Glomerular visceral epithelial cell (primary cell): ENCODE measurements at regions not wholly inside any gene's neighbourhood (a gene's known extent, or its start where the extent isn't known, plus 50 kb on each side); places are given as distances from the start of the nearest gene placed in this dataset.
"Not testable (repeated sequence)": the region's sequence is repeated elsewhere in the genome, so short reads cannot be mapped to it uniquely, and the experiment has no call there.

Experiments
- DNase-seq: peaks from one replicate; pipeline ENCODE4 v3.0.0-alpha.2; 2016; ENCODE audit errors: extremely low spot score

DNA sequence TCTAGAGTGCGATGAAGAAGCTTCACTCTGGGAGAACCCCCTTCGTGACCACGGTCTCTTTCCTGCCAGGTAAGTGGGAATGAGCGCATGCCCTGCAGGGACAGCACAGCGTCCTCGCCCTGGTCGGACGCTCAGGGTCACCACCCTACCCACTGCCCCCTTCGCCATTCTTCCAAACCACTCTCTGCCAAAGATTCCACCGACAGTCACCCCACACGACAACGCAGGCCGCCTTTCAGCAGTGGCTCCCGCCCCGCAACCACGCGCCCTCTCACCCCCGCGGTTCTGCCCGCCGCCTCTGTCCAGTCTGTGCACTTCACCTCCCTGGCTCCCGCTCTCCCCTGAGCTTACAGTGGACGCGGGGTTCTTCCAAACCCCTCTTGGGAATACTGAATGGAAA, 82.3 kb upstream of the FCGR1A start:
- DNase-seq: not testable (repeated sequence)

DNA sequence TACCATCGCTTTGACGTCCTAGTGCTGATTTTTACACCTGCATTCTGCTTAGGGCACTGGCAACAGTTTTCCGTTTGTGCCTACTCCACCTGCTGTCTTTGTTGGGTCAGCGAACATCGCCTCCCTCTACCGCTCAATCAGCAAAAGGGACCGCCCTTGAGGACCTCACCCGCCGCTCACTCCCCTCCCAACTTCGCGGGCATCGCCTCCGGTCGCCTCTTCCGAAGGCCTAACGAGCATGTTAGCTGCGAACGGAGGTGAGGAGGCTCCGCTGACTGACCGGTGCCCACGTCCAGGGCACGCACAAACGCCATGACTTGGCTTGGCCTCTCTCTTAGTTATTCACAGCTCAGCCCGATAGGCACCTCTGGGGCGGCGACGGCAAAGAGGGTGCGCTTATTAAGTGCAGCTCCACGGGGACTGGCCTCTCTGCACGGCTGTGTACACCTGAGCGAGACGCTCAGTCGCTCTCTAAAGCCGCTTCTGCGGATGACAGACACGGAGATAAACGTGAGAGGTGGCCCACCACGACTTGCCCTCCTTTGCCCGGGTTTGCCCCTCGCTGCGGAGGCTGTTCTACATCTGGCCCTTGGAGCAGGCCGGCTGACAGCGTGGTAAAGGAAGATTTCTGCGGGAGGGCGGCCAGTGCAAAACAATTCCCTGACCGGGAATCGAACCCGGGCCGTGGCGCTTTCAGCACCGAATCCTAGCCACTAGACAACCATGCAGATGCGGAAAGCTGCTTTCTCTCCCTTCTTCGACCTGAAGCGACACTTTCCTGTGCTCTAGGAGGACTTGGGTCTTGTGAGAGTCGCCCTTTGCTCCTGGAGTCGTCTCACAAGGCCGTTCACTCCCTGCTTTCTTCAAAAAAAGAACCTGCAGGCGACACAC, 81.6 kb upstream of the FCGR1A start:
- not testable (repeated sequence) for DNase-seq

DNA sequence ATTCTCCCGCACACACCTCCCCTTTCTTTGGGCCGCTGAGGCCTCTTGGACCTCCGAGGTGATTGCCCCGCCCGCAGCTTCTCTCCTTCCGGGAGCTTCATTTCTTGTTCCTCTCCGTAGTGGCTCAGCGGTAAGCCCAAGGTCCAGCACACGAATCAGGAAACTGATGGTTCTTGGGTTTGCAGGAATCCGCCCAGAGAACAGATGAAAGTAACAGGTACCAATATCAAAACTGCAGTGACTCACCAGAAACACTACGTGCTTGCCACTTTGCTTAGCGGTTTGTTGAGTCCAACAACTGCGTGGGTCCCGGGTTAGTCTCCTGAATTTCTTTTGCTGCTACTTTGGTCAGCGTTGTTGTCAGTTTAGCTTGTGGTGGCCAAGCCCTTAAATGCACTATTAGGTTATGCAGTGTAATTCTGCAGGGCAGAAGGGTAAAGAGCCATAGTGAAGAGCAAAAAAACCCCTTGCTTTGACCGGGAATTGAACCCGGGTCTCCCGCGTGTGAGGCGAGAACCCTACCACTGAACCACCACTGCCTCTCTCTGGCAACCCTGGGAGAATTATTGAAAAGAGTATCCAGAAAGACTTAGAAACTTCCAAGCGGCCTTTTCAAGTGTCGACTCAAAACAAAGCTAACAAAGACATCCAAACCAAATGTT, 74.2 kb upstream of the FCGR1A start:
- DNase-seq: peak; percentile 40

DNA sequence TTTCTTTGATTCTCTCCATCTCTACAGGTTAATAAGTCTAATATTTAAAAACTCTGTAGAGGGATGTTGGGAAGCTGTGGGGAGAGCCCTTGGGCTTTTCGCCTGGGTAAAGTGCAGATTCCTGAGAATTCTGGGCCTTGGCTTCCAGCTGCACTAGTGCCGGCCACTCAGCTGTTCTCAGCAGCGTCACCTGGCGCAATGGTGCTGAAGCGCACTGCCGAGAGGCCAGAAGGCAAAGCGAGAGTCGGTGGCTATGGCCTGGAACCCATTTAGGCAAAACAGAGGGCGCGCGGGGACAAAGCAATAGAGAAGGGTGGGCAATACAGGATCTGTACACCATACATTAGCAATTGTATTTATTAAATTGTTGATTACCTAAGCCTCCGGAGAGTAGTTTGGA, 70.8 kb upstream of the FCGR1A start:
- DNase-seq: not testable (repeated sequence)

DNA sequence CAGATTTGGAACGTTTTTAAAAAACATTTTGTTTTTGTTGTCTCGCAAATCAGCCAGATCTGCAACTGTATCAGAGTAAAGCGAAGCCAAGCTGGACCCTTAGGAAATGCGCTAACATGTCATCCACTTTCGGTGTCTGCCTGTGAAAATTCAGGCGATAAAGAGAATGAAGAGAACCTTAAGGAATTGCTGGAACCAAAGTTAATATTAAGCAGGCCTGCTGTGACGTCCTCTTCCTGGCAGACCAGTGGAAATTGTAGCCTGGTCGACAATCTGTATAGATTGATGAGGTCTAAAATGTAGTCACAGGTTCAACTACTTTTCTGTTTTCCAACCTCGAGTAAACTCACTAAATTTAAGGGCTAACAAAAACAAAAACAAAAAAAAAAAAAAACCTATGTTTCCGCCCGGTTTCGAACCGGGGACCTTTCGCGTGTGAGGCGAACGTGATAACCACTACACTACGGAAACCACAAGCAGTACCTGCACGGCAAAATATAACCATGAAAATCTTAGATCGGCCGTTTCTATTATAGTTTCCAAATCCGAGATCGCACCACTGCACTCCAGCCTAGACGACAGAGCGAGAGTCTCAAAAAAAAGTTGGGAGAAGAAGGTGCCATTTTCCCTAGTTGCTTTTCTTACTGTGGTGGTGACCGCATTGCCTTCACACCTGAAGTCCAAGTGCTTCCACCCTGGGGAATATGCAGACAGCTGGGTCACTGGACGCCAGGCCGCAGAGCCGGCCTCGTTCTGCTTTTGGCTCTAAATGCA, 70.2 kb upstream of the FCGR1A start:
- not testable (repeated sequence) for DNase-seq

DNA sequence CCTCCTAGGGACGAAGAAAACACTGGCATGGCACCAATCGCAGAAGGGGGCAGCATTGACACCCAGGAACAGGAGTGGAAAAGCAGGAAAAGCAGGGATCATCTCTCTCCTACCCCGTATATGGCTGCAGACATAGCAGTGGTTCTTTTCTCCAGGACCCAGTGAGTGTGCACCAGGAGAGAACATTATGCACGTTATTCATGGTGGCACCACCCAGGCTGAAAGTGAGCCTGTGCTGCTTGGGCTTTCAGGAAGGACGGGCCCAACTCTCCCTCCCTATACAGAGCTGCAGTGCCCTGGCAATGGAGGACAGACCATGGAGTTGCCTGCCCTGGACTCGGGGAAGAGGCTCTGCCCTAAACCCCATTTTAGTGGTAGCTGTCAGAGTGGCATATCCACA, 69.0 kb upstream of the FCGR1A start:
- not testable (repeated sequence) for DNase-seq

DNA sequence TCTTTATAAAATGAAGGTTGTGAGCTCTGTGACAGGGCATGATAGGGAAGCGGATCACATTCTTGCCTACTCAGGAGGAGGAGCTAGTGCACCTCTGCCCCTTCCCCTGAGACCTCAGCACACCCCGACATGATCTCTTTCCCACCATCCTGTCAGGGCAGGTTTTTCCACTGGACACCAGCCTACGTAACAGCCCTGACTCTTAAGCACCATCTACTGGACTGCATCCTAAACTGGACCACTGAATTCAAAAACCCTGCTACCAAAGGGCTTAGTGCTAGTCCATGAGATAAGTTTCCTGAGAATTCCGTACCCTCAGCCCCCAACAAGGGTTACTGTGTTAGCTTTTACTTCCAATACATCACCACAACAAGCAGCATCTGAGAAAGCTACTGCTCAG, 68.5 kb upstream of the FCGR1A start:
- DNase-seq: not testable (repeated sequence)

DNA sequence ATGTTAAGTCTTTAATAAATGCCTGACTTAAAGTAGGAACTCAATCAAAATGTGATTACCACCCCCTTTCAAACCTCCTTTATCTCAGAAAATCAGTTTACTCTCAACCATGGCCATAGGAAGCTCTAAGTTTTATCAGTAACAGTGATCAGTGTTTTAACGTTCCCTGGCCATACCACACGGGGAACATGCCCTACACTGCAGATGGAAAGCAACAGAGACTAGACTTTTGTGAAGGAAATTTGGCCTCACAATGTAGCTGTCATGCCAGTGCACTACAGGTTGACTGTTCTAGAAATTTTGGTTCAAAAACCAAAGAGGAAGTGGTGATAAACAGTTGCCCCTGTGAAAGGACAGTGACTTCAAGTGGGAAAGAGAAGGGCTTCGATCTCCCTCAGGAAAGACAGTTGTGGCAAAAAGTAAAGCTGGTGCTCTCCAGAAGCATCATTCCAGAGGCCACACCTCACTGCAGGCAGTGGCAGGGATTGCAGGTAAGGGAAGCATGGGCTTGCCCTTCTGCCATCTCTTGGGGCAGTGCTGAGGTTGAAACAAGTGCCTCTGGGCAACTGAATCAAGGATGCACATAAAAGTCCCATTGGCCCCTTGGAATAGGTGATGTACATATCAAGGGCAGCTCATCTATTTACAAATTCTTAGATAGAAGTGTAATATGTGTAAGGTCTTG, 57.7 kb upstream of the FCGR1A start:
- not testable (repeated sequence) for DNase-seq

DNA sequence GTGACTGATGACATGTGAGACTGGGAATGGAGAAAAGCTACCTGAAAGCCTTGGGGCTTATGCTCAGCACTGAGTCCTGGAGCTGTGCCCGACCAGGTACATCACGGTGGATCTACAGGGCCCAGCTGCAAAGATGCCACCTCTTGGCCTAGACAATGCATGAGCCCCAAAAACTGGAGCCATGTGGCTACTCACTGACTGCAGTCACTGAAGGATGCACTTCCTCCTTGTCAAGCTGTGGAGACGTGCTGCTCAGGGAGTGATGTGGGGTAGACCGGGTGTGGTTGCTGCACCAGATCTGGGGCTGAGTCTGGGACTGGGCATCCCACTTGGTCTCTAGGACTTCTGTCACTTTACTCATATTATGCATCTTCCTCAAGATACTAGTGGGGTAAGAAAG, 55.8 kb upstream of the FCGR1A start:
- DNase-seq: not testable (repeated sequence)

DNA sequence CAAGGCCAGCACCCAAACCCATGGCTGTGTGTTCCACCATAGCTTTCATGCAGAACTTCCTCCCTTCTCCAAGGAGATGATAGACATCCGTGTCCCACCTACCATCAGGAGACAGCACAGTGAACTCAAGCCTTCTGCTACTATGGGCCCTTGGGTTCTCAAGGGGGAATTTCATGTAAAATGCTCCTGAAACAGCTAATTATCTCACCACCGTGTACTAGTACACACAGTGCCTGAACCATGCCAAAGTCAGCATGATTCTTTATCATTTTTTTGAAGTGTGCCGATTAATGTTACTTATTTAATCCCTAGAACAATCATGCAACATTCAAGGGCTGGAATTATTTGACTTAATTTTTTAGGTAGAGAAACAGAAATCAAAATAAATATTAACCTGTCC, 53.9 kb upstream of the FCGR1A start:
- not testable (repeated sequence) for DNase-seq
